HL-60 (cell line): ENCODE measurements at regions not wholly inside any gene's neighbourhood (a gene's known extent, or its start where the extent isn't known, plus 50 kb on each side); places are given as distances from the start of the nearest gene placed in this dataset.

Experiments
- CTCF ChIP-seq: IDR thresholded peaks from one replicate; pipeline ENCODE4 v1.5.1; 2011; ENCODE audit warnings: low read length, control low read depth, inconsistent platforms; ENCODE audit not compliant: insufficient read depth
- POLR2AphosphoS5 ChIP-seq: IDR thresholded peaks from 2 replicates; pipeline ENCODE4 v1.6.1; 2012; ENCODE audit warnings: low read depth
- REST ChIP-seq: IDR thresholded peaks from 2 replicates; pipeline ENCODE4 v1.6.1; 2012; ENCODE audit warnings: low read depth; ENCODE audit not compliant: insufficient replicate concordance

GRCh38 chr13:106626473-106626872, 58.5 kb upstream of the ARGLU1 start:
- TF ChIP-seq CTCF = no peak
- TF ChIP-seq POLR2AphosphoS5 = no peak
- no peak for TF ChIP-seq REST
